HL-60 (cell line): ENCODE measurements at regions not wholly inside any gene's neighbourhood (a gene's known extent, or its start where the extent isn't known, plus 50 kb on each side); places are given as distances from the start of the nearest gene placed in this dataset.

Source experiments
- DNase-seq, 2 experiments: peaks; one replicate each; pipeline ENCODE4 v3.0.0-alpha.2; 2010 to 2020; ENCODE audit warnings: low read depth in 1 of 2, low spot score in 1 of 2
- H3K27ac ChIP-seq: fragments of 250-450 bp; sonication (Bioruptor Pico); replicated peaks from 2 replicates; pipeline ENCODE4 v1.5.1; 2020; ENCODE audit warnings: mild to moderate bottlenecking, moderate library complexity
- H3K27me3 ChIP-seq: fragments of 250-450 bp; sonication (Bioruptor Pico); 2 replicates; pipeline ENCODE4 v1.5.1; 2021; ENCODE audit warnings: mild to moderate bottlenecking, moderate library complexity; ENCODE audit not compliant: insufficient read depth, poor library complexity, severe bottlenecking
- H3K4me3 ChIP-seq: replicated peaks from 2 replicates; pipeline ENCODE4 v1.5.1; 2011; ENCODE audit warnings: mild to moderate bottlenecking, control low read depth, low read length; ENCODE audit not compliant: insufficient read depth
- CTCF ChIP-seq: IDR thresholded peaks from one replicate; pipeline ENCODE4 v1.5.1; 2011; ENCODE audit warnings: low read length, control low read depth, inconsistent platforms; ENCODE audit not compliant: insufficient read depth
- GABPA ChIP-seq: IDR thresholded peaks from 2 replicates; pipeline ENCODE4 v1.6.1; 2012; ENCODE audit warnings: low read depth
- POLR2AphosphoS5 ChIP-seq: IDR thresholded peaks from 2 replicates; pipeline ENCODE4 v1.6.1; 2012; ENCODE audit warnings: low read depth
- REST ChIP-seq: IDR thresholded peaks from 2 replicates; pipeline ENCODE4 v1.6.1; 2012; ENCODE audit warnings: low read depth; ENCODE audit not compliant: insufficient replicate concordance
- SPI1 ChIP-seq: IDR thresholded peaks from 2 replicates; pipeline ENCODE4 v1.6.1; 2012; ENCODE audit warnings: low read depth, mild to moderate bottlenecking, borderline replicate concordance

- TF ChIP-seq SPI1, result peak; percentile 18; the same call in 1 of the 2 replicates
- no peak for TF ChIP-seq REST
- TF ChIP-seq POLR2AphosphoS5, result no peak
- Histone ChIP-seq H3K27me3 (no peaks in the 10 kb centered on the region), H3K4me3 (no peak overlapping the region), H3K27ac (no peak overlapping the region)
- DNase-seq, result peak in 1 of 2 experiments; percentile 43
Observed at GRCh38 chr12:132439333-132439904, 50.5 kb upstream of the FBRSL1 start.

- no peak overlapping the region for H3K27ac ChIP-seq
- H3K4me3 ChIP-seq, result no peak overlapping the region
- DNase-seq, result no peak
- TF ChIP-seq GABPA, result no peak
- TF ChIP-seq POLR2AphosphoS5, result no peak
- TF ChIP-seq REST, result no peak
- H3K27me3 ChIP-seq, result no peaks in the 10 kb centered on the region
Observed at GRCh38 chr12:132438726-132439125, 51.2 kb upstream of the FBRSL1 start.

GRCh38 chr12:132437943-132438700 is 51.8 kb upstream of the FBRSL1 start:
- no peak for TF ChIP-seq CTCF
- no peak for TF ChIP-seq REST
- TF ChIP-seq GABPA, result no peak
- TF ChIP-seq POLR2AphosphoS5, result no peak
- no peak for TF ChIP-seq SPI1
- no peak for DNase-seq
- no peak overlapping the region for H3K4me3 ChIP-seq
- H3K27me3 ChIP-seq, result no peaks in the 10 kb centered on the region
- H3K27ac ChIP-seq, result no peak overlapping the region
